ENCODE measurements at regions not wholly inside any gene's neighbourhood (a gene's known extent, or its start where the extent isn't known, plus 50 kb on each side); places are given as distances from the start of the nearest gene placed in this dataset.

GRCh38 chr12:28683366-28683765 lies 465.7 kb upstream of the FAR2 start:
- Histone ChIP-seq H3K4me1 (ENCODE audit: insufficient read depth, low read length) (no peaks in the 10 kb centered on the region; the same call in 1 of the 2 replicates), H3K18ac (ENCODE audit: insufficient read length, low read depth, low read length) (no peak overlapping the region), H3K23me2 (ENCODE audit: insufficient read length, low read depth, low read length, poor library complexity, severe bottlenecking) (no peaks in the 10 kb centered on the region), H2BK12ac (ENCODE audit: insufficient read length, low read depth, low read length) (no peak overlapping the region), H2BK5ac (ENCODE audit: insufficient read length, low read length) (no peak overlapping the region), H3K4me2 (ENCODE audit: insufficient read depth, insufficient read length, low read length) (no peak overlapping the region), H3K27me3 (ENCODE audit: insufficient read depth, low read length) (no peaks in the 10 kb centered on the region), H3T11ph (ENCODE audit: low read length) (no peak overlapping the region), H4K20me1 (ENCODE audit: control insufficient read depth, insufficient read depth, insufficient read length) (no peaks in the 10 kb centered on the region), H3K56ac (ENCODE audit: insufficient read length, low read depth, low read length) (no peak overlapping the region), H3K23ac (ENCODE audit: insufficient read length, low read depth, low read length) (no peak overlapping the region), H3K14ac (ENCODE audit: insufficient read depth, low read length) (no peak overlapping the region), H2AK5ac (ENCODE audit: insufficient read length, low read length) (no peak overlapping the region), H3K27ac (ENCODE audit: insufficient read length, low read depth, low read length) (no peak overlapping the region), H2AFZ (ENCODE audit: low read length) (no peak overlapping the region), H3K9me3 (ENCODE audit: control insufficient read depth, low read depth, low read length) (no peaks in the 10 kb centered on the region), H4K8ac (replicated peaks; ENCODE audit: insufficient read length, low read depth, low read length) (no peak overlapping the region), H3K9ac (ENCODE audit: extremely low read depth, insufficient read length, low read length) (no peak overlapping the region), H4K91ac (ENCODE audit: insufficient read length, low read depth, low read length) (no peak overlapping the region), H2BK20ac (ENCODE audit: low read depth, low read length, poor library complexity, severe bottlenecking) (no peak overlapping the region), H3K79me1 (ENCODE audit: insufficient read depth, low read depth, low read length, poor library complexity, severe bottlenecking) (no peaks in the 10 kb centered on the region), H2BK120ac (ENCODE audit: low read depth, low read length, poor library complexity, severe bottlenecking) (no peak overlapping the region), H3K79me2 (ENCODE audit: insufficient read depth, low read length) (no peaks in the 10 kb centered on the region), H2BK15ac (ENCODE audit: low read depth, low read length) (no peak overlapping the region), H3K4ac (ENCODE audit: low read depth, low read length) (no peak overlapping the region), H4K5ac (ENCODE audit: insufficient read length, low read depth, low read length) (no peak overlapping the region)
- TF ChIP-seq CTCF (conservative IDR thresholded peaks at IDR 0.05) = no peak
- DNase-seq = no peak
- WGBS (ENCODE audit: extremely low coverage, insufficient read length, low lambda C conversion rate) = no CpG with 5 or more reads among the region's 4 CpGs
- Mint-ChIP-seq H3K4me1 (peaks cover 10 to 15% of the 10 kb centered on the region in 2 experiments), H3K9me3 (no peaks in the 10 kb centered on the region; a peak in 1 of 5 replicates), H3K4me3 (no peak overlapping the region), H3K27ac (no peak overlapping the region), H3K36me3 (ENCODE audit: insufficient read depth in 1 of 3, low read depth in 3 of 3) (peaks cover 0 to 6% (median 0%) of the 10 kb centered on the region in 3 experiments; a peak in 1 of 7 replicates), H3K27me3 (ENCODE audit: low read depth) (no peaks in the 10 kb centered on the region)

Data from H9 (cell line).